Small intestine (tissue), 7 donors: ENCODE measurements at regions not wholly inside any gene's neighbourhood (a gene's known extent, or its start where the extent isn't known, plus 50 kb on each side); places are given as distances from the start of the nearest gene placed in this dataset.

ENCODE experiments used
- DNase-seq, 2 donors: peaks; one replicate each; pipeline versions ENCODE4 v3.0.0 to v3.0.0-alpha.2; 2013
- FAIRE-seq: peaks from 2 replicates; lab custom pipeline; 2012; peaks lifted over from hg19 to GRCh38; lab: Jason Lieb, UNC
- H3K27ac ChIP-seq, 3 donors: one replicate each; pipeline ENCODE4 v1.5.1; 2013; ENCODE audit warnings: low read length in 2 of 3, mild to moderate bottlenecking in 2 of 3, control low read depth in 1 of 3, inconsistent platforms in 1 of 3, low read depth in 1 of 3, moderate library complexity in 1 of 3
- H3K27me3 ChIP-seq, 3 donors: one replicate each; pipeline ENCODE4 v1.6.1; 2013; ENCODE audit warnings: low read length in 3 of 3, inconsistent platforms in 1 of 3; ENCODE audit not compliant: control insufficient read depth in 3 of 3, insufficient read depth in 3 of 3
- H3K36me3 ChIP-seq, 3 donors: one replicate each; pipeline ENCODE4 v1.6.1; 2013; ENCODE audit warnings: low read length in 3 of 3, inconsistent platforms in 1 of 3, low read depth in 1 of 3, mild to moderate bottlenecking in 1 of 3, moderate library complexity in 1 of 3; ENCODE audit not compliant: control insufficient read depth in 3 of 3, insufficient read depth in 2 of 3
- H3K4me1 ChIP-seq, 3 donors: one replicate each; pipeline ENCODE4 v1.6.1; 2013; ENCODE audit warnings: low read length in 2 of 3, inconsistent platforms in 1 of 3, low read depth in 1 of 3, mild to moderate bottlenecking in 1 of 3, moderate library complexity in 1 of 3; ENCODE audit not compliant: control insufficient read depth in 3 of 3, insufficient read depth in 2 of 3
- H3K4me3 ChIP-seq, 3 donors: one replicate each; pipeline ENCODE4 v1.5.1; 2013; ENCODE audit warnings: low read length in 3 of 3, control low read depth in 1 of 3, inconsistent platforms in 1 of 3, low read depth in 1 of 3, mild to moderate bottlenecking in 1 of 3, moderate library complexity in 1 of 3
- H3K9me3 ChIP-seq, 2 donors: one replicate each; pipeline ENCODE4 v1.6.1; 2013; ENCODE audit warnings: low read depth in 1 of 2, low read length in 1 of 2; ENCODE audit not compliant: control insufficient read depth in 2 of 2, insufficient read depth in 1 of 2
- WGBS, 3 donors: extraction: QIAGEN DNeasy Blood & Tissue Kit; methylation state at CpG; one replicate each; pipeline ENCODE4 v1.1.7; 2013; 5-methylcytosine and 5-hydroxymethylcytosine counted together
- donor health status: healthy with polysubstance abuse.
- donor health status: control.
- donor health status: control.
- donor health status: Bipolar disorder and iron deficiency.
- donor health status: healthy.

GRCh38 chr5:130251931-130252330 is 347.7 kb downstream of the CHSY3 start:
- H3K4me3 ChIP-seq = no peak overlapping the region
- H3K4me1 ChIP-seq = no peaks in the 10 kb centered on the region
- no peaks in the 10 kb centered on the region for H3K36me3 ChIP-seq
- no peak for DNase-seq
- H3K27ac ChIP-seq = no peak overlapping the region
- no peaks in the 10 kb centered on the region for H3K27me3 ChIP-seq
- 55 to 58% (median 56%) methylated on average over 1 of the region's 1 CpG for WGBS, 3 donors
- no peak for FAIRE-seq
- no peaks in the 10 kb centered on the region for H3K9me3 ChIP-seq

GRCh38 chr5:130243641-130244040 is 339.4 kb downstream of the CHSY3 start:
- Histone ChIP-seq H3K4me1 (no peaks in the 10 kb centered on the region), H3K36me3 (no peaks in the 10 kb centered on the region), H3K27me3 (no peaks in the 10 kb centered on the region), H3K9me3 (no peaks in the 10 kb centered on the region), H3K4me3 (no peak overlapping the region), H3K27ac (no peak overlapping the region)
- DNase-seq (no peak), FAIRE-seq (no peak)
- 74 to 81% (median 77%) methylated on average over 4 of the region's 4 CpGs for WGBS, 3 donors

GRCh38 chr5:130237721-130238120 is 333.5 kb downstream of the CHSY3 start:
- no peak overlapping the region for H3K27ac ChIP-seq
- WGBS, 3 donors = 32 to 63% (median 55%) methylated on average over 3 of the region's 3 CpGs

More at GRCh38 chr5:130237721-130238120, 333.5 kb downstream of the CHSY3 start:
- Histone ChIP-seq H3K4me3 (no peak overlapping the region), H3K9me3 (no peaks in the 10 kb centered on the region), H3K36me3 (no peaks in the 10 kb centered on the region), H3K27me3 (no peaks in the 10 kb centered on the region), H3K4me1 (no peaks in the 10 kb centered on the region)
- no peak for FAIRE-seq
- no peak for DNase-seq
